ENCODE measurements at regions not wholly inside any gene's neighbourhood (a gene's known extent, or its start where the extent isn't known, plus 50 kb on each side); places are given as distances from the start of the nearest gene placed in this dataset.

GRCh38 chr2:118791483-118791882 lies 56.0 kb downstream of the EN1 start:
- TF ChIP-seq, protein P1, sequence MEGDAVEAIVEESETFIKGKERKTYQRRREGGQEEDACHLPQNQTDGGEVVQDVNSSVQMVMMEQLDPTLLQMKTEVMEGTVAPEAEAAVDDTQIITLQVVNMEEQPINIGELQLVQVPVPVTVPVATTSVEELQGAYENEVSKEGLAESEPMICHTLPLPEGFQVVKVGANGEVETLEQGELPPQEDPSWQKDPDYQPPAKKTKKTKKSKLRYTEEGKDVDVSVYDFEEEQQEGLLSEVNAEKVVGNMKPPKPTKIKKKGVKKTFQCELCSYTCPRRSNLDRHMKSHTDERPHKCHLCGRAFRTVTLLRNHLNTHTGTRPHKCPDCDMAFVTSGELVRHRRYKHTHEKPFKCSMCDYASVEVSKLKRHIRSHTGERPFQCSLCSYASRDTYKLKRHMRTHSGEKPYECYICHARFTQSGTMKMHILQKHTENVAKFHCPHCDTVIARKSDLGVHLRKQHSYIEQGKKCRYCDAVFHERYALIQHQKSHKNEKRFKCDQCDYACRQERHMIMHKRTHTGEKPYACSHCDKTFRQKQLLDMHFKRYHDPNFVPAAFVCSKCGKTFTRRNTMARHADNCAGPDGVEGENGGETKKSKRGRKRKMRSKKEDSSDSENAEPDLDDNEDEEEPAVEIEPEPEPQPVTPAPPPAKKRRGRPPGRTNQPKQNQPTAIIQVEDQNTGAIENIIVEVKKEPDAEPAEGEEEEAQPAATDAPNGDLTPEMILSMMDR (IDR thresholded peaks at IDR 0.05; ENCODE audit: extremely low read depth, missing control alignments): no peak
- no peak for DNase-seq (ENCODE audit: low spot score)

DNA sequence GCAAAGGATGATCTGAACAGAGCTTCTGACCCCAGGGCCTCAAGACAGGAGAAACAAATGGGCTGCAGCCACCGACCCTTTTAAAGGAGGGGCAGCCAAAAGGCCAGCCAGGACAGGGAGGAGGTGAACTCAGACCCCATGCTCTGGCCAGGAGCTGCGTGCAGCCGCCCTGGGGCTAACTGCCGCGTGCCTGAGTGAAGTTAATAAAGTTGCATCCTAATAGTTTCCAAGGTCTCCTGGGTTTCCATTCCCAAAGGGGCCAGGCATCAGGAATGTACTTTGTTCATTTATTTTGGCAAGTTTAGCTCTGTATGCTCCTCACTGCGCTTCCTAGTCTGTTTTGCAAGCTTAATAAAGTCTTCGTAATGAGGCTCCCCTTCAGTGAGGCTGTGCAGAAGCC lies 60.7 kb downstream of the EN1 start:
- no peak for DNase-seq (ENCODE audit: low spot score)
- TF ChIP-seq, protein P1 (IDR thresholded peaks at IDR 0.05; ENCODE audit: extremely low read depth, missing control alignments): no peak

GRCh38 chr2:118784860-118785259 lies 62.6 kb downstream of the EN1 start:
- no peak for DNase-seq (ENCODE audit: low spot score)
- TF ChIP-seq, protein P1 (IDR thresholded peaks at IDR 0.05; ENCODE audit: extremely low read depth, missing control alignments): no peak

GRCh38 chr2:118779362-118779761 lies 68.1 kb downstream of the EN1 start:
- DNase-seq (ENCODE audit: low spot score): no peak
- TF ChIP-seq, protein P1 (IDR thresholded peaks at IDR 0.05; ENCODE audit: extremely low read depth, missing control alignments): no peak

DNA sequence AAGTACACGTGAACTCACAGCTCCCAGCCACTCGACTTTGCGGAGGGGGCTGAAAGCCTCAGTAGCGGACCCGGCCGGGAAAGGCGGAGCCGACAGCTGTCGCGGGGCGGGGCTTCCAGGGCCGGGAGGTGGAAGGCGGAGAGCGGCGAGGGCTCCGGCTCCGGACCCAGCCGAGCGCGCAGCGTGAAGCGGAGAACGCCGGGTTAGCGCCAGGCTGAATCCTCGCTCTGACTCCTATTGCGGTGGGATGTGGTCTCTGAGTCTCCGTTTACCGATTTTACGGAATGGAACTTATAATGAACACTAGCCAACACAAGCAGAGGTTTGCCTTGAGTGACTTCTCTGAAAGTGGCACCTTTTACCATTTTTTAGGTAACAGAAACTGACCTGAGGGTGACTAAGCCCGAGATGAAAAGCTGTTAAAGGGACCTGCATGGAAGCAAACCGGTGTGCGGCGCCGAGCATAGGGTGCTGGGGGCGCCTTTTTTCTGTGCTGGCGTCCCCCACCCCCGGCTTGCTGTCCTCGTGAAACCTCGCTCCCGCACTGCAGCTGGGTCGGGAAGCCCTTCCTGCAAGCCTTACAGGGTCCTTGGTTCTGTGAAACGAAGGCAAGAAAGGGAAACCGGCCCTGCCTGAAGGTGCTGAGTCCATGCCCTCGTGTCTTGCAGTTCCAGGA lies 72.9 kb downstream of the EN1 start:
- TF ChIP-seq, protein P1 (IDR thresholded peaks at IDR 0.05; ENCODE audit: extremely low read depth, missing control alignments): no peak
- peak; percentile 27 for DNase-seq (ENCODE audit: low spot score)

DNA sequence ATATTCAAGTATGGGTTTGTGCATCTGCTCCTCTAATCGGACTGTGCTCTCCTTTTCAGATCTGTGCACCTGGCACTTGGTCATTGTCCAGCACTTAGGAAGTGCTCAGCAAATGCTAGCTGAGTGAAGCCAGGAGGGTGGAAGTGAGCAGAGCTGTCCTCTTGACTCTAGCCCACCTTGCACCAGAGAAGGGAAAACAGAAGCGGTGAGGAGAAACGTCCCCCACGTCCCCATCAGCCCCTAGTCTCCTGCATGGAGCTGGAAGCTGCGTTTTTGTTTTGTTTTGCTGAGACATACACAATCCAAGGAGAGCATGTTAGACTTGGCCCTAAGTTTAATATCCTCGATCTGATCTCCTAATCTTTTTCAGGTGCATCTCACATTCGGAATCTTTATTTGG lies 73.6 kb downstream of the EN1 start:
- no peak for DNase-seq (ENCODE audit: low spot score)
- TF ChIP-seq, protein P1 (IDR thresholded peaks at IDR 0.05; ENCODE audit: extremely low read depth, missing control alignments): no peak

- TF ChIP-seq, protein P1 (IDR thresholded peaks at IDR 0.05; ENCODE audit: extremely low read depth, missing control alignments): no peak
- no peak for DNase-seq (ENCODE audit: low spot score)
Measured at GRCh38 chr2:118772487-118773200, 74.8 kb downstream of the EN1 start.
